ENCODE measurements at regions not wholly inside any gene's neighbourhood (a gene's known extent, or its start where the extent isn't known, plus 50 kb on each side); places are given as distances from the start of the nearest gene placed in this dataset.

DNA sequence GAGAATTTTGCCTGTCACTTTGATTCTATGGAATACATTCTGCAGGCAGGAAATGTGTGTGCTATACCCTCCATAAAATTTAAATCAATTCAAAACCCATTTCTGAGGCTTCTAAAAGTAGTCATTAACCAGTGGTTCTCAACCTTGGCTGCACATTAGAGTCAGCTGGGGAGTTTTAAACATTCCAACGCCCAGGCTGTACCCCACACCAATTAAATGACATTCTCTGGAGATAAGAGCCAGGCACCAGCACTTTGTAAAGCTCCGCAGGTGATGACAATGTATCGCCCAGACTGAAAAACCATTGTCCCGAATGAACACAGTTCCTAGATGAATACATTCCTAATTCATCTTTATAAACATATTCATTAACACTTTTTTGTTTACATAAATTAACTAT is 110.6 kb upstream of the MB21D2 start (continued):
- TF ChIP-seq, protein P1, sequence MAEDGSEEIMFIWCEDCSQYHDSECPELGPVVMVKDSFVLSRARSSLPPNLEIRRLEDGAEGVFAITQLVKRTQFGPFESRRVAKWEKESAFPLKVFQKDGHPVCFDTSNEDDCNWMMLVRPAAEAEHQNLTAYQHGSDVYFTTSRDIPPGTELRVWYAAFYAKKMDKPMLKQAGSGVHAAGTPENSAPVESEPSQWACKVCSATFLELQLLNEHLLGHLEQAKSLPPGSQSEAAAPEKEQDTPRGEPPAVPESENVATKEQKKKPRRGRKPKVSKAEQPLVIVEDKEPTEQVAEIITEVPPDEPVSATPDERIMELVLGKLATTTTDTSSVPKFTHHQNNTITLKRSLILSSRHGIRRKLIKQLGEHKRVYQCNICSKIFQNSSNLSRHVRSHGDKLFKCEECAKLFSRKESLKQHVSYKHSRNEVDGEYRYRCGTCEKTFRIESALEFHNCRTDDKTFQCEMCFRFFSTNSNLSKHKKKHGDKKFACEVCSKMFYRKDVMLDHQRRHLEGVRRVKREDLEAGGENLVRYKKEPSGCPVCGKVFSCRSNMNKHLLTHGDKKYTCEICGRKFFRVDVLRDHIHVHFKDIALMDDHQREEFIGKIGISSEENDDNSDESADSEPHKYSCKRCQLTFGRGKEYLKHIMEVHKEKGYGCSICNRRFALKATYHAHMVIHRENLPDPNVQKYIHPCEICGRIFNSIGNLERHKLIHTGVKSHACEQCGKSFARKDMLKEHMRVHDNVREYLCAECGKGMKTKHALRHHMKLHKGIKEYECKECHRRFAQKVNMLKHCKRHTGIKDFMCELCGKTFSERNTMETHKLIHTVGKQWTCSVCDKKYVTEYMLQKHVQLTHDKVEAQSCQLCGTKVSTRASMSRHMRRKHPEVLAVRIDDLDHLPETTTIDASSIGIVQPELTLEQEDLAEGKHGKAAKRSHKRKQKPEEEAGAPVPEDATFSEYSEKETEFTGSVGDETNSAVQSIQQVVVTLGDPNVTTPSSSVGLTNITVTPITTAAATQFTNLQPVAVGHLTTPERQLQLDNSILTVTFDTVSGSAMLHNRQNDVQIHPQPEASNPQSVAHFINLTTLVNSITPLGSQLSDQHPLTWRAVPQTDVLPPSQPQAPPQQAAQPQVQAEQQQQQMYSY (CRISPR knock-in tag; IDR thresholded peaks at IDR 0.05), result no peak

DNA sequence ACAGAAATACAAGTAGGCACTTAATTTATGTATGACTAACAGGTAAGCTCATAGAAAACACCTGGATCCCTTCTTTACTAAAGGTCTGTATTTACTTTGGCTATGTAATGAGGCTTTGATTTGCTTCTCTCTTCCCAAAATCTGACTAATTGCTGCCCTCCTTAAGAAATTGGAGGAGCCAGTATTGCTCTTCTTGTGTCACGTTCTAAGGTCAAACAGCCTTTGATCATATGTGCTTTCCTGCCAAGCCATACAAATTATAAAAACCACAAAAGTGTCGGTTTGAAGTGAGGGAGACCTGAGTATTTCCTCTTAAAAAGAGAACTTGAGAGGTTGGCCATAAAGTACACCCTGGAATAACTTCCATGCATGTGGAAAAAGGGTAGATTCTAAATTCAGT is 112.1 kb upstream of the MB21D2 start:
- DNase-seq (ENCODE audit: low spot score) (no peak), ATAC-seq (no peak)
- Mint-ChIP-seq H3K4me3 (no peak overlapping the region), H3K36me3 (no peaks in the 10 kb centered on the region), H3K9me3 (no peaks in the 10 kb centered on the region), H3K27ac (no peak overlapping the region), H3K27me3 (ENCODE audit: low read depth) (no peaks in the 10 kb centered on the region), H3K4me1 (peaks cover 22% of the 10 kb centered on the region)
- TF ChIP-seq GTF2I (CRISPR knock-in tag; conservative IDR thresholded peaks at IDR 0.05) (no peak), CREM (CRISPR knock-in tag; IDR thresholded peaks at IDR 0.05) (no peak), RELA (CRISPR knock-in tag; IDR thresholded peaks at IDR 0.05; ENCODE audit: borderline replicate concordance) (no peak), MXD4 (CRISPR knock-in tag; IDR thresholded peaks at IDR 0.05; ENCODE audit: borderline replicate concordance) (no peak)
- ChIA-PET POLR2A (no interaction called here), CTCF (no interaction called here)

DNA sequence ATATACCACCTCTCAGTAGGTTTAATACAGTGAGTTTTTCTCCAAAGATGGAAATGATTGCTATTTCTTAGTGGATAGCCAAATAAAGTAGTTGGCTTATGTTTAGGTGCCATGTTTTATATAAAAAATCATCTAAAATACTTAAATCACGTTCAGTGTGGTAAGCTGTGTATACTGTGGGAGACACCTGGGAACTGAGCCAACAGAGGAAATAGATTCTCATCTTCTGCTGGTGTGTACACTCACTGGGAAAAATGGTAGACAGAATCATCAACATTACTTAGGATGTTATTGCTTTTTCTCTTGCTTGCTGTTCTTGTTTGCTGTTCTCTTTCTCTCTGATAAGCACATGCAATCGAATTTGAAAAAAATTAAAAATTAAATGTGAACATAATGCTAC is 112.6 kb upstream of the MB21D2 start:
- no peak for DNase-seq (ENCODE audit: low spot score)
- ATAC-seq, result no peak
- Mint-ChIP-seq H3K4me1 (peaks cover 22% of the 10 kb centered on the region), H3K4me3 (no peak overlapping the region), H3K36me3 (no peaks in the 10 kb centered on the region), H3K27ac (no peak overlapping the region), H3K9me3 (no peaks in the 10 kb centered on the region), H3K27me3 (ENCODE audit: low read depth) (no peaks in the 10 kb centered on the region)
- ChIA-PET POLR2A (no interaction called here), CTCF (no interaction called here)
- TF ChIP-seq, protein P1 (CRISPR knock-in tag; IDR thresholded peaks at IDR 0.05), result no peak
- TF ChIP-seq JAZF1 (CRISPR knock-in tag; IDR thresholded peaks at IDR 0.05) (no peak), RORB (CRISPR knock-in tag; IDR thresholded peaks at IDR 0.05) (no peak), TP53 (CRISPR knock-in tag; IDR thresholded peaks at IDR 0.05) (no peak), ZNF232 (CRISPR knock-in tag; IDR thresholded peaks at IDR 0.05) (no peak), ZNF396 (CRISPR knock-in tag; IDR thresholded peaks at IDR 0.05; ENCODE audit: borderline replicate concordance) (no peak)
- TF ChIP-seq, protein P2, sequence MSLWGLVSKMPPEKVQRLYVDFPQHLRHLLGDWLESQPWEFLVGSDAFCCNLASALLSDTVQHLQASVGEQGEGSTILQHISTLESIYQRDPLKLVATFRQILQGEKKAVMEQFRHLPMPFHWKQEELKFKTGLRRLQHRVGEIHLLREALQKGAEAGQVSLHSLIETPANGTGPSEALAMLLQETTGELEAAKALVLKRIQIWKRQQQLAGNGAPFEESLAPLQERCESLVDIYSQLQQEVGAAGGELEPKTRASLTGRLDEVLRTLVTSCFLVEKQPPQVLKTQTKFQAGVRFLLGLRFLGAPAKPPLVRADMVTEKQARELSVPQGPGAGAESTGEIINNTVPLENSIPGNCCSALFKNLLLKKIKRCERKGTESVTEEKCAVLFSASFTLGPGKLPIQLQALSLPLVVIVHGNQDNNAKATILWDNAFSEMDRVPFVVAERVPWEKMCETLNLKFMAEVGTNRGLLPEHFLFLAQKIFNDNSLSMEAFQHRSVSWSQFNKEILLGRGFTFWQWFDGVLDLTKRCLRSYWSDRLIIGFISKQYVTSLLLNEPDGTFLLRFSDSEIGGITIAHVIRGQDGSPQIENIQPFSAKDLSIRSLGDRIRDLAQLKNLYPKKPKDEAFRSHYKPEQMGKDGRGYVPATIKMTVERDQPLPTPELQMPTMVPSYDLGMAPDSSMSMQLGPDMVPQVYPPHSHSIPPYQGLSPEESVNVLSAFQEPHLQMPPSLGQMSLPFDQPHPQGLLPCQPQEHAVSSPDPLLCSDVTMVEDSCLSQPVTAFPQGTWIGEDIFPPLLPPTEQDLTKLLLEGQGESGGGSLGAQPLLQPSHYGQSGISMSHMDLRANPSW (CRISPR knock-in tag; conservative IDR thresholded peaks at IDR 0.05; ENCODE audit: low read depth), result no peak
- TF ChIP-seq, protein P3, sequence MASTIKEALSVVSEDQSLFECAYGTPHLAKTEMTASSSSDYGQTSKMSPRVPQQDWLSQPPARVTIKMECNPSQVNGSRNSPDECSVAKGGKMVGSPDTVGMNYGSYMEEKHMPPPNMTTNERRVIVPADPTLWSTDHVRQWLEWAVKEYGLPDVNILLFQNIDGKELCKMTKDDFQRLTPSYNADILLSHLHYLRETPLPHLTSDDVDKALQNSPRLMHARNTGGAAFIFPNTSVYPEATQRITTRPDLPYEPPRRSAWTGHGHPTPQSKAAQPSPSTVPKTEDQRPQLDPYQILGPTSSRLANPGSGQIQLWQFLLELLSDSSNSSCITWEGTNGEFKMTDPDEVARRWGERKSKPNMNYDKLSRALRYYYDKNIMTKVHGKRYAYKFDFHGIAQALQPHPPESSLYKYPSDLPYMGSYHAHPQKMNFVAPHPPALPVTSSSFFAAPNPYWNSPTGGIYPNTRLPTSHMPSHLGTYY (CRISPR knock-in tag; IDR thresholded peaks at IDR 0.05), result no peak
- TF ChIP-seq, protein P4, sequence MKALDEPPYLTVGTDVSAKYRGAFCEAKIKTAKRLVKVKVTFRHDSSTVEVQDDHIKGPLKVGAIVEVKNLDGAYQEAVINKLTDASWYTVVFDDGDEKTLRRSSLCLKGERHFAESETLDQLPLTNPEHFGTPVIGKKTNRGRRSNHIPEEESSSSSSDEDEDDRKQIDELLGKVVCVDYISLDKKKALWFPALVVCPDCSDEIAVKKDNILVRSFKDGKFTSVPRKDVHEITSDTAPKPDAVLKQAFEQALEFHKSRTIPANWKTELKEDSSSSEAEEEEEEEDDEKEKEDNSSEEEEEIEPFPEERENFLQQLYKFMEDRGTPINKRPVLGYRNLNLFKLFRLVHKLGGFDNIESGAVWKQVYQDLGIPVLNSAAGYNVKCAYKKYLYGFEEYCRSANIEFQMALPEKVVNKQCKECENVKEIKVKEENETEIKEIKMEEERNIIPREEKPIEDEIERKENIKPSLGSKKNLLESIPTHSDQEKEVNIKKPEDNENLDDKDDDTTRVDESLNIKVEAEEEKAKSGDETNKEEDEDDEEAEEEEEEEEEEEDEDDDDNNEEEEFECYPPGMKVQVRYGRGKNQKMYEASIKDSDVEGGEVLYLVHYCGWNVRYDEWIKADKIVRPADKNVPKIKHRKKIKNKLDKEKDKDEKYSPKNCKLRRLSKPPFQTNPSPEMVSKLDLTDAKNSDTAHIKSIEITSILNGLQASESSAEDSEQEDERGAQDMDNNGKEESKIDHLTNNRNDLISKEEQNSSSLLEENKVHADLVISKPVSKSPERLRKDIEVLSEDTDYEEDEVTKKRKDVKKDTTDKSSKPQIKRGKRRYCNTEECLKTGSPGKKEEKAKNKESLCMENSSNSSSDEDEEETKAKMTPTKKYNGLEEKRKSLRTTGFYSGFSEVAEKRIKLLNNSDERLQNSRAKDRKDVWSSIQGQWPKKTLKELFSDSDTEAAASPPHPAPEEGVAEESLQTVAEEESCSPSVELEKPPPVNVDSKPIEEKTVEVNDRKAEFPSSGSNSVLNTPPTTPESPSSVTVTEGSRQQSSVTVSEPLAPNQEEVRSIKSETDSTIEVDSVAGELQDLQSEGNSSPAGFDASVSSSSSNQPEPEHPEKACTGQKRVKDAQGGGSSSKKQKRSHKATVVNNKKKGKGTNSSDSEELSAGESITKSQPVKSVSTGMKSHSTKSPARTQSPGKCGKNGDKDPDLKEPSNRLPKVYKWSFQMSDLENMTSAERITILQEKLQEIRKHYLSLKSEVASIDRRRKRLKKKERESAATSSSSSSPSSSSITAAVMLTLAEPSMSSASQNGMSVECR (CRISPR knock-in tag; IDR thresholded peaks at IDR 0.05; ENCODE audit: borderline replicate concordance), result no peak
- TF ChIP-seq, protein P5, sequence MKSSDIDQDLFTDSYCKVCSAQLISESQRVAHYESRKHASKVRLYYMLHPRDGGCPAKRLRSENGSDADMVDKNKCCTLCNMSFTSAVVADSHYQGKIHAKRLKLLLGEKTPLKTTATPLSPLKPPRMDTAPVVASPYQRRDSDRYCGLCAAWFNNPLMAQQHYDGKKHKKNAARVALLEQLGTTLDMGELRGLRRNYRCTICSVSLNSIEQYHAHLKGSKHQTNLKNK (CRISPR knock-in tag; IDR thresholded peaks at IDR 0.05), result no peak
